HG02884 (cell line): ENCODE measurements at regions not wholly inside any gene's neighbourhood (a gene's known extent, or its start where the extent isn't known, plus 50 kb on each side); places are given as distances from the start of the nearest gene placed in this dataset.

ENCODE experiments used
- ATAC-seq: cut with Tn5 transposase; IDR thresholded peaks from one replicate; pipeline ENCODE4 v1.9.1; 2021; ENCODE audit warnings: mild to moderate bottlenecking, moderate library complexity; ENCODE audit not compliant: unreplicated experiment

DNA sequence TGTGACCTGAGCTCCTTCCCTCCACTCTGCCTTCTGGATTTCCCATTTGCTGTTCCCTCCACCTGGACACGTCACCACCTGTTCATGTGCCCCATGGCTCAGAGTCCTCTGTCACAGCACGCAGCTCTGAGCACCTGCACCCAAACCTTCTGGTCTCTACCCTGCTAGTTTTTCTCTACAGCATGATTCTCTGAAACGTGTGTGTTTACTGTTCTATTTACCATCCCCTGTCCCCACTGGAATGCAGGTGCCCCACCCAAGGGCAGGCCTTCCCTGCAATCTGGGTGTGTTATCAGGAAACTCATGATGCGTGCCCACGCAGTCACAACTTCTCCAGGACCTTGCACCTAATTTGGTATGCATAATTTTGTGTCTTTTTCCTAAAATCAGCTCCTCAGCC is 284.4 kb upstream of the IGFBP3 start:
- no peak for ATAC-seq

DNA sequence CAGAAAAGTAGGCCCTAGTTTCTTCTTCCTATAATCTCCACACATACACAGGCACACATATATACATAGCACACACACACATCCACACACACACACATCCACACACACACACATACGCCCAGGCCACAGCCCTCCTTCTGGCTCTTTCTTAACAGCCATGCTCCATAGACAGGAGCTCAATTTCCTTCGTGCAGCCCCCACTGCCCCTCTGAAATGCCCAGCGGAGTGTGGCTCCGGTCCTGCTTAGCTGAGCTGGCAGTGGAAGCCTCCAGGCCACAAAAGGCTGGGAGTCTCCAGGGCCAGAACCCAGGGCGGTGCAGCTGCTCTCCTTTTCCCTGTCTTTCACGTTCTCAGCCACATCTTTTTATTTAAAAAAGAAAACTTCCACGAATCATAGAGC is 282.9 kb upstream of the IGFBP3 start:
- no peak for ATAC-seq

- ATAC-seq: no peak
Observed at GRCh38 chr7:46202379-46202778, 281.3 kb upstream of the IGFBP3 start.

DNA sequence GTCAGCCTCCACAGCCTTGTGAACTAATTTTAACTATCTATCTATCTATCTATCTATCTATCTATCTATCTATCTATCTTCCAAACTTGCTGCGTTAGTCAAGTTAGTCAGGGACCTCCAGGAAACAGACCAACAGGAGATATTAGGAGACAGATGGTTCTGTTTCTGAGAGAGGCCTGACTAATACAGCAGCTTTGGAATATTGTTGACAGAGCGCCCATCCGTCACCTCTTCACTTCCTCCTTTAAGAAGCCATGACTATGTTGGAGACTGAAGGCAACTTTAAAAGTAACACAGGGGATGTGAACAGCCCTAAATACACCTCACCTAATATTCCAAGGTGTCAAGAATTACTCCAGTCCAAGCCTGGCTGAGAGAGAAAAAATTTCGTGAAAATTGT is 280.9 kb upstream of the IGFBP3 start:
- ATAC-seq: no peak

- ATAC-seq: no peak
Observed at GRCh38 chr7:46198701-46199100, 277.6 kb upstream of the IGFBP3 start.

- no peak for ATAC-seq
Observed at GRCh38 chr7:46197785-46198540, 276.9 kb upstream of the IGFBP3 start.

DNA sequence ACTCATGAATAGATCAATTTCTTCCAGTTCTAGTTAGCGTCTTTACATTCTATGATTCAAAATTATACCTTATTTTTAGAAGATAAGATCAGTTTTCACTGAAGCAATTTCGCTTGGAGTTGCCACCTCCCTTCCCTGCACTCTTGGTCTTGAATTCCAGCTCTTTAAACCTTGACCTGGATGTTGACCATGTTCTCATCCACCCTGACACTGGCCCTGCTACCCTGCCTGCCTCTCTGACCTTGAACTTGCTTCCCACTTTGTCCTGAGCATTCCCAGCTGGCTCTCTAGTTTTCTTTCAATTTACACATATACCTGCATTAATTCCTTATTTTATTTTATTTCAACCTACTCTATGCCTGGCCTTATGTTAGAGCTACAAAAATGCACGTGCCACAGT is 274.9 kb upstream of the IGFBP3 start:
- ATAC-seq: no peak

DNA sequence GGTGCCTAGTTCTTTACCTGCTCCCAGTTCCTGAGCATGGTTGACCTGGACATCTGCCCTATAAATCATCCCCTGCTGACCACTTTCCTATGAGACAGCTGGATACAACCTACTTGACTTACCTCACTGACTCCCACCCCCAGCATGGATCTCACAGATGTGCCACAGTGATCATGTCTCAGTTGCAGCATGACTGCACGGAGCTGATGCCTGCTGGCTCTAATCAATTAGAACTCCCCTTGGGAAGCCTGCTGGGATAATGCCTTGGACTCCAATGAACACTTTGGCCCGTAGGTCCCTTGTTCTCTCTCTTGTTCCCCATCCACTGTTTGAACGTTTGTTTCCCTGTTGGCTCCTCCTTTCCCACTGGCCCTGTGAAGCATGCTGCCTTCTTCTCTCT is 271.2 kb upstream of the IGFBP3 start:
- no peak for ATAC-seq

GRCh38 chr7:46191776-46192175 is 270.7 kb upstream of the IGFBP3 start:
- ATAC-seq: no peak

GRCh38 chr7:46191296-46191695 is 270.2 kb upstream of the IGFBP3 start:
- ATAC-seq: no peak

DNA sequence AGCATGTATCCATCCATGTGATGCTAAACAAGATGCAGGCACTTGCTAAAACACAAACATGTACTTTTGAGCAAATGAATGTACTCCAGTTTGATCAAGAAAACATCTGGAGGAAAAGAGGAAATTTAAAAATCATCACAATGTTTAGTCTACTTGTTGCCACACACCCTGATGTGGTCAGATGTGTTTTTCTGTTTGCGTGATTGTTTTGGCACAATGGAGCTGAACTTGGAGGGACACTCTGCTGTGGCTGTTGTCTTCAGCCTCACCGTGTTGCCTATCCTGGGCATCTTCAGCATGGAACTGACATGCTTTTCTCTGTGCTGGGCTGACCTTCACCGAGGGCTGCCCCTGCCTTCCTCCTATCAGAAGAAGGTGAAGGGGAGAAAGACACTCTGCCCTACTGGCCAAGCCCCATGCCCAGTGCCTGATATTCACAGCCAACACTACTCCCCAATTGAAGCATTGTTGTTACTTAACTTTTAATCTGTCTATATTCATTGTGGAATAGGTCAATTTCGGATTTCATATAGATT is 268.3 kb upstream of the IGFBP3 start:
- ATAC-seq: no peak

GRCh38 chr7:46186131-46186530 is 265.1 kb upstream of the IGFBP3 start:
- no peak for ATAC-seq

DNA sequence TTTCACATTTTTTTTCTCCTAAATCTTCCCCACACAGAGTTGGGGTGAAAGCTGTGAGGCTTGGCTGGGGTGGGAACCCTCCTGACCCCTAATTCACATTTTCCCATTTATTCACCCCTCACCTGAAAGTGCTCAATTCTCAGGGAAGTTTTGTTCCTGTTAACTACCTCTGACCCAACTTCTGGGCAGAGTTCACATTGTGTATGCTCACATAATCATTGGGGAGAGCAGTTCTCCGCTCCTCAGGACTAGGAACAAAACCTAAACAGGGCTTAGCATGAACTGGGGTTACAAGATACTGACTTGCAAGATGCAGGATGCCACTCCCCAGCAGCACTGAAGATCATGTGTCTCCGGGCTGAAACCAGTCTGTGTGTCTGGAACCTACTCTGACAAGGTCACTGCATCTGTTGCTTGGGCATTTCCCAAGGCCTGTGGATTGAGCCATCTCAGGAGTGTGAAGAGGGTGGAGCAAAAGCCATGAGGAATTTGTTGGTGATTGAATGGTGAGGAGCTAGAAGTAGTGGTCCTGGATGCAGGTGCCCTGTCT is 258.1 kb upstream of the IGFBP3 start:
- no peak for ATAC-seq

DNA sequence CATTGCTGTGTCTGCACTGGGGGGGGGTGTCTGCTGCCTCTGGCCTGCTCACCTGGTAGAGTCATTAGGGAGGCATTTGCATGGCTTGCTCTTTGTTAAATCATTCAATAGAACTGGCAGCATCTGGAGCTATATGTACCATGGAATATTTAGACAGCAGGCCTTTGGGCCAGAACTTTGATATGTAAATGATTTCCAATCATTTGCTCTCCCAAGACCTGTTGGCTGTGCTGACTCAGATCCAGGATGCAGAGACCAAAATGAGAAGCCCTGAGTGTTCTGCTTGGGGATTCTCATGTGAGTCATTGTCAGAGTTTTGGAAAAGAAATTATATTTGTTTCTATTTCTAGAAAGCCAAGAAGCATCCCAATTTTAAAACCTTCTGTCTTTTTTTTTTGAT is 257.6 kb upstream of the IGFBP3 start:
- ATAC-seq: no peak

GRCh38 chr7:46177821-46178220 is 256.7 kb upstream of the IGFBP3 start:
- no peak for ATAC-seq

- no peak for ATAC-seq
Observed at GRCh38 chr7:46175221-46175620, 254.1 kb upstream of the IGFBP3 start.

- ATAC-seq: no peak
Observed at GRCh38 chr7:46174196-46174580, 253.1 kb upstream of the IGFBP3 start.

- no peak for ATAC-seq
Observed at GRCh38 chr7:46173476-46174195, 252.6 kb upstream of the IGFBP3 start.

GRCh38 chr7:46170792-46171191 is 249.7 kb upstream of the IGFBP3 start:
- no peak for ATAC-seq

DNA sequence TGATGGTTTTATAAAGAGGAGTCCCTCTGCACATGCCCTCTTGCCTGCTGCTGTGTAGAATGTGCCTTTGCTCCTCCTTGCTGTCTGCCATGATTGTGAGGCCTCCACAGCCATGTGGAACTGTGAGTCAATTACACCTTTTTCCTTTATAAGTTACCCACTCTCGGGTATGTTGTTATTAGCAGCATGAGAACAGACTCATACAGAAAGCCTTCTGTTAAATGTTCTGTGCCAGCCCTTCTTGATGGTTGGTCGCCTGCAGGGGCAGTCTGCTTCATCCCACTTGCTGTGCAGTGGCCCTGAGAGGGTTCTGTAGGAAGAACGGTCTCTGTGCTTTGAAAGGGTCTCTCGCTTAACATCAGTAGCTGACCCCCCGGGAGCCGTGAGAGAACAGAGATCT is 248.9 kb upstream of the IGFBP3 start:
- no peak for ATAC-seq

GRCh38 chr7:46169384-46169755 is 248.3 kb upstream of the IGFBP3 start:
- no peak for ATAC-seq
